Heart left ventricle (tissue), 13 donors: ENCODE measurements at regions not wholly inside any gene's neighbourhood (a gene's known extent, or its start where the extent isn't known, plus 50 kb on each side); places are given as distances from the start of the nearest gene placed in this dataset.

Source experiments
- POLR2A ChIP-seq, 2 donors: fragments of 450-650 bp; IDR thresholded peaks; one replicate each; pipeline ENCODE4 v1.6.1; 2017; ENCODE audit warnings: antibody characterized with exemption in 2 of 2, mild to moderate bottlenecking in 2 of 2, moderate library complexity in 2 of 2
- TF ChIP-seq, protein P1 (sequence below), 12 donors: fragments of 200-600 bp; sonication (generic) in 4 of 12; IDR thresholded peaks; one replicate each; pipeline versions ENCODE4 v1.5.0 to v1.8.0; 2018 to 2022; ENCODE audit warnings: antibody characterized with exemption in 12 of 12, mild to moderate bottlenecking in 5 of 12
- donor health status: ischemic (EF 13 %, LVEDD 7.1; RV severe dilation, severe dysfunction).
- donor health status: DM: no; HTN: yes; CAD: no.
- donor health status: DM: no; HTN: no; CAD: no.
- donor health status: ischemic (EF 25% LVEDD 6.9; RV normal size, moderate dysfunction).
- donor health status: ischemic (EF 25% LVEDD 5.7; RV mildly dilated, moderate dysfunction).
- donor health status: ischemic (EF 35%, LVEDD 5.7; RV mildly dilated, moderate dysfunction).
- donor health status: nonischemic (EF 11% LVEDD 7.7; RV severe dilation, severe dysfunction).
- donor health status: DM: yes; HTN: yes; CAD: no.
- donor health status: PGD.
- donor health status: ischemic (EF 29% LVEDD 5.4; RV normal size, mild dysfunction).
- donor health status: nonischemic (EF 23%, LVEDD 6.1; RV moderate dilation, normal function).

DNA sequence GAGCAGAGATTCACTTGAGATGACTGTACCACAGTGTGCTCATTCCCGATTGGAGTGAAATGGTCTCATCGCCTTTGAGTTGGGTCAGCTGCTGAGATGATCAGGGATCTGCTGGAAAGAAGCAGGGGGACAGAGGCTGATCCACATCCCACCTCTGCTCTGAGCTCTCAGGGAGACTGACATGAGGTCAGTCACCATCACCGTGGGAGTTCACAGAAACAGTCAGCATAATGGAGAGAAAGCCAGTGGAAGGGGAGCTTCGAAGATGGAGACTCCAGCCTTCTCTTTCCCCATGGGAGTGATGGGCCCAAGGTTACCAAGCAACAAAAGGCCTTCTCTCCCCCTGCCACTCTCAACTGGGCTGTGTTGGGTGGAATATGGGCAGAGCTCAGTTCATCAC, 276.4 kb downstream of the CDK5RAP2 start:
- TF ChIP-seq, protein P1, sequence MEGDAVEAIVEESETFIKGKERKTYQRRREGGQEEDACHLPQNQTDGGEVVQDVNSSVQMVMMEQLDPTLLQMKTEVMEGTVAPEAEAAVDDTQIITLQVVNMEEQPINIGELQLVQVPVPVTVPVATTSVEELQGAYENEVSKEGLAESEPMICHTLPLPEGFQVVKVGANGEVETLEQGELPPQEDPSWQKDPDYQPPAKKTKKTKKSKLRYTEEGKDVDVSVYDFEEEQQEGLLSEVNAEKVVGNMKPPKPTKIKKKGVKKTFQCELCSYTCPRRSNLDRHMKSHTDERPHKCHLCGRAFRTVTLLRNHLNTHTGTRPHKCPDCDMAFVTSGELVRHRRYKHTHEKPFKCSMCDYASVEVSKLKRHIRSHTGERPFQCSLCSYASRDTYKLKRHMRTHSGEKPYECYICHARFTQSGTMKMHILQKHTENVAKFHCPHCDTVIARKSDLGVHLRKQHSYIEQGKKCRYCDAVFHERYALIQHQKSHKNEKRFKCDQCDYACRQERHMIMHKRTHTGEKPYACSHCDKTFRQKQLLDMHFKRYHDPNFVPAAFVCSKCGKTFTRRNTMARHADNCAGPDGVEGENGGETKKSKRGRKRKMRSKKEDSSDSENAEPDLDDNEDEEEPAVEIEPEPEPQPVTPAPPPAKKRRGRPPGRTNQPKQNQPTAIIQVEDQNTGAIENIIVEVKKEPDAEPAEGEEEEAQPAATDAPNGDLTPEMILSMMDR (IDR thresholded peaks at IDR 0.05) = no peak
- no peak for TF ChIP-seq POLR2A (IDR thresholded peaks at IDR 0.05)
